ENCODE measurements at regions not wholly inside any gene's neighbourhood (a gene's known extent, or its start where the extent isn't known, plus 50 kb on each side); places are given as distances from the start of the nearest gene placed in this dataset.
"Not testable (repeated sequence)": the region's sequence is repeated elsewhere in the genome, so short reads cannot be mapped to it uniquely, and the experiment has no call there.

DNA sequence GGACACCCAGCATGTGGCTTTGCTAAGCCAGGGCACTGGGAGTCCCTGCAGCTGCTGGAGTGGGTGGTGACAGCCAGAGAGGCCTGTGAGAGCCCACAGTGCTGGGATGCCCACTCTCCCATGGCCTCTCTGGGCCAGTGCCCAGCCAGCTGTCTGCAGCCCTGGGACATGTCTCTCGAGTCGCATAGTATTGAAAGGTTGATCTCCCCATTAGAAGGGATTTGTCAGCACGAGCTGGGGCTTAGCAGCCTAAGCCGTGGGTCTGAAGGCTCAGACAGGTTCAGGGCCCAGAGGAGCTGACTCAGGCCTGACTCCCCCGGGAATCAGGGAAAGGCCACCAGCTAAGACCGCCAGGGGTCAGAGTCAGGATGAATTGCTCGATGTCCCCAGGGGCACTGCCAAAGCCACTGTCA lies 53.5 kb downstream of the FOXD2 start:
- no peak for DNase-seq (ENCODE audit: low read depth in 2 of 2, low spot score in 1 of 2)

DNA sequence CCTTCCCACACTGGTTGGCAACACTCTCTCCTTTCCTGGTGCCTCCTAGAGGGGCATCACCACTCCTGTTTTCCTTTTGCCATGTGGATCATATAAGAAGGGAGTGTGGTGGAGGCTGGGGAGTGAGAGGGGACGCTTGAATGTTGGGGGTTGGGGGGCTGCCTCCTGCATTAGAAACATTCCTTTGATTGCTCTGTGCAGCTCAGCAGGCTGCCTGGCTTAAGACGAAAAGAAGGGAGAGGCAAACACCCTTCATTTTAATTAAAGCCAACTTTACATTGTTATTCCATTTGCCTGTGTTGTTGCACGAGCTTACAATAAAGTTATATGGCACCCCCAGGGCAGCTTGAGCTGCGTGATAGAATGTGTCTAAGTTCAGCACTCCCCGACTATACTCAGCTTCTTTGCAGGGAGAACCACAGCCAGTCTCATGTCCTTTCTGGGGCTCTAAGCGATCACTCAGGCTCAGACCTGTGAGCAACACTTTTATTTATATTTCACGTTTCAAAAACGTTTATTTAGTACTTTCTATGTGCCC lies 57.4 kb downstream of the FOXD2 start:
- DNase-seq (ENCODE audit: low read depth in 2 of 2, low spot score in 1 of 2) = no peak

DNA sequence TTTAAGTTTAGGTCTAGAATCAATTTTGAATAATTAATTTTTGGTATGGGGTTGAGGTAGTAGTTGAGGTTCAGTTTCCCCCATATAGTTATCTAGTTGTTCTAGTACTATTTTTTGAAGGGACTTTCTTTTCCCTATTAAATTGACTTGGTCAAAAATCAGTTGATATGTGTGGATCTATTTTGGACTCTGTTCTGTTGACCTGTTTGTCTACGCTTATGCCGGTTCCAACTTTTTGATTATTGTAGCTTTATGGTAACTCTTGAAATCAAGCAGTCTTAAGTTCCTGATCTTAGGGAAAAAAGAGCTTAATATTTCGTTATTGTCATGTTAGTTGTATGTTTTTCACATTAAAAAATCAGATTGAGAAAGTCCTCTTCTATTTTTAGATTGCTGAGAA lies 60.7 kb downstream of the FOXD2 start:
- no peak for DNase-seq (ENCODE audit: low read depth in 2 of 2, low spot score in 1 of 2)

DNA sequence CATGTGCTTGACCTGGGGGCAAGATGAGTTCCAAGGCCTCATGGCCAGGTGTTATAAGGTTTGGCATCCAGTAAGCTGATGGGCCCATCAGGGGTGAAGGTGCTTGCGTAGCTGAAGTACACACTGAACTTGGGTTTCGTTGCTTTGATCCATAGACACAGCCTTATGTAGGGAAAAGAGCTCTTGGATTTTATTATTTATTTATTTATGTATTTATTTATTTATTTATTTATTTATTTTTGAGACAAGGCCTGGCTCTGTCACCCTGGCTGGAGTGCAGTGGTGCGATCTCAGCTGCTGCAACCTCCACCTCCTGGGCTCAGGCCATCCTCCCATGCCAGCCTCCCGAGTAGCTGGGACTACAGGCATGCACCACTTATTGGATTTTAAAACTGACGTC lies 63.2 kb downstream of the FOXD2 start:
- no peak for DNase-seq (ENCODE audit: low read depth in 2 of 2, low spot score in 1 of 2)

- no peak for DNase-seq (ENCODE audit: low read depth in 2 of 2, low spot score in 1 of 2)
Observed at GRCh38 chr1:47502746-47503370, 65.0 kb downstream of the FOXD2 start.

DNA sequence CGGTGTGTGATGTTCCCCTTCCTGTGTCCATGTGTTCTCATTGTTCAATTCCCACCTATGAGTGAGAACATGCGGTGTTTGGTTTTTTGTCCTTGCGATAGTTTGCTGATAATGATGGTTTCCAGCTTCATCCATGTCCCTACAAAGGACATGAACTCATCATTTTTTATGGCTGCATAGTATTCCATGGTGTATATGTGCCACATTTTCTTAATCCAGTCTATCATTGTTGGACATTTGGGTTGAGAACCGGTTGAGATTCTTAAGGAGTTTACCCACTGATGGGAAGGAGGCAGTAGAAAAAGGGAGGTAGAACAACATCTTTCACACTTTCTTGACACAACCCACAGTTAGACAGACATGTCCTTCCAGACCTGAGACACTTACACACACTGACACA lies 67.0 kb downstream of the FOXD2 start:
- not testable (repeated sequence) for DNase-seq (ENCODE audit: low read depth in 2 of 2, low spot score in 1 of 2)

- DNase-seq (ENCODE audit: low read depth in 2 of 2, low spot score in 1 of 2) = no peak
Observed at GRCh38 chr1:47505267-47505666, 67.4 kb downstream of the FOXD2 start.

DNA sequence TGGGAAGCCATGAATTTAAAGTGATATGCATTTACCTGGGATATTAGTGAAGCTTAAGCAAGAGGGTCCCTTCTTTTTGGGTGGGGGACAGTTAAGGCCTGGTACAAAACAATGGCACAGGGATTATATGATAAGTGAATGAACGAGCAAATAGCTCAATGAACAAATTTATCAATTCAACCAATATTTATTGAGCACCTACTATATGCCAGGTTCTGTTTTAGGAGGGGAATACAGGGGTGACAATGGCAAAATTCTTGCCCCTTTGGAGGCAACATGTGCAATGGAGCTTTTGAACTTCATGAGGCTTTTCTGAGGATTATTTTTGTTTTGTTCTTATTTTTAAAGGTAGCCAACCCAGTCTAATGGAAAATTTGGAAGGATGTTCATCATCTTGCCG lies 68.2 kb downstream of the FOXD2 start:
- no peak for DNase-seq (ENCODE audit: low read depth in 2 of 2, low spot score in 1 of 2)

DNA sequence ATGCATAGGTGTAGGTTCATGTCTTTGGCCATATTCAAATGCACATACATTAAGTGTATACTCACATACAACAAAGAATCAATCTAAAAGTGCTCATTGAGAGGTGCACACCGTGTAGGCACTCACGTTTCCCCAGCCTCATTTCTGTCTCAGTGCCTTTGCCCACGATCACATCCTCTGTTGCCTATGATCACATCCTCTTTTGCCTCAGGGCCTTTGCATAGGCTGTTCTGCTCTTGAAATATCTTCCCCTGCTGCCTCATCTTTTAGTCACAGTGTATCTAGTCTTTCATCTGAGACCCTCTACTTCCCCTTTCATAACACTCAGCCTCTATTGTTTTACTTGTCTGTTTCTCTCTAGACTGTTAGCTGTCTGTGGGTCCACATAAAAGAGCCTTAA lies 69.3 kb downstream of the FOXD2 start:
- no peak for DNase-seq (ENCODE audit: low read depth in 2 of 2, low spot score in 1 of 2)

DNA sequence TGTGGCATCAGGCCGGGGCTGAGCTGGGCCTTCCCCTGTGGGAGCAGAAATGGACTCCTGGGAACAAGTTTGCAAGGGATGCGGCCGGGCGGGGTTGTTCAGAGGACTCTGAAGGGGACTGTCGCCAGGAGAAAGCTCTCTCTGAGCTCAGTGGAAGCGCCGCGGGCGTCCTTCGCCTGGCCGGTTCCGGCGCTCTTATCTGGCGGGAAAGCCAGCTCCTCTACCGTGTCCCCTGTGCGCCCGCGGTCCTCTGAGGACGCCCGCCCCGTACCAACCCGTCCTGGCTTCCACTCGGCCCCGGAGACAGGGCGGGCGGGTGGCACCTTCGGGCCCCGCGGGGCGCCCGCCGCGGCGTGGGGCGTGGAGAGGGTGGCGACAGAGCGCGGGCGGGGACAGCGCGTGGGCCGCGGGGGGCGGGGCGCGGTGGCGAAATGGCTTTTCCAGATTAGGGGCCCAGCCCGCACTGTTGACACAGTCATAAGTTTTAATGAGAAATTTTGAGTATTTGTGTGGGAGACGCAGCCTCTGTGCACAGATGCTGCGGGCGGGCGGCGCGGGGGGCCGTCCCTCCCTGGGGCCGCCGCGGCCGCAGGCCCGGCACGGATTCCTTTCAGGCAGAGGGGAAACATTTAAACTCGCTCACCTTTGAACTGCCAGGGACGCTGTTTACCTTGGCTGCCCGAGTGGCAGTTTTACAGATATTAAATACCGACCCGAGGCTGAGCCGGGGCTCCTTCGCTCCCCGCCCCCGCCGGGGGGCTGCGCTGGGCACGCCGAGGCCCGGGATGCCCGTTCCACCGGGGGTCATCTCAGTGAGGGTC lies 70.2 kb downstream of the FOXD2 start:
- no peak for DNase-seq (ENCODE audit: low read depth in 2 of 2, low spot score in 1 of 2)

DNA sequence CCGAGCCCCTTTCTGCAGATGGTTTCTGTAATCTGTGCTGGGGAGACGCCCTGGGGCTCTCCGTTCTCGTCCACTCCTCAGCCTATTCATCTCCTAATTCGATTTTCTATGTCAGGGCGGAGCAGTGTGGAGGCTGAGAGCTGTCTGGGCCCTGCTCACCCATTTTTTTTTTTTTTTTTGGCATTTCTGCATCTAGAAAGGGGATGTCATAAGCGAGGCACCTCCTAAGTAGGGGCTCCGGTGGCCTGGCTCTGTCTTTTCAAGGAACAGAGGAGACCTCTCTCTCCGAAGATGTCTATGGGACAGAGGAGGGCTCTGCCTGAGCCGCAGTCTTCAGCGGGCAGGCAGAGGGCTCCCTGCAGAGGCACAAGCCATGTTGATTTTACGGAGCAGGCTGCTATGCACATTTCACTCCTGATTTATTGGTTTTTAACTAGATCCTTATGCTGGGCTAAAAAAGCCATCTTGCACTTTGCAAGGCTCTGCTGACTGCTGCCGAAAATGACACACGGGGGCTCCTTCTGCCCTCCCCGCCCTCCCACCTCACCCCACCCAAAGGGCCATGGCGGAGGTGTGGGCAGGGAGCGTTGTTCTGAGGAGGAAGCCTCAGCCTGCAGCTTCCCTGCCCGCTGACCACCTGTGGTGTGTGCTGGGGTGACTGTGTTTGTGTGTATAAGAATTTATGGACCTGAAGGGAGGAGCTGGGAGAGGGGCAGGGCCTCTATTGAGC lies 71.0 kb downstream of the FOXD2 start:
- DNase-seq (ENCODE audit: low read depth in 2 of 2, low spot score in 1 of 2) = no peak

DNA sequence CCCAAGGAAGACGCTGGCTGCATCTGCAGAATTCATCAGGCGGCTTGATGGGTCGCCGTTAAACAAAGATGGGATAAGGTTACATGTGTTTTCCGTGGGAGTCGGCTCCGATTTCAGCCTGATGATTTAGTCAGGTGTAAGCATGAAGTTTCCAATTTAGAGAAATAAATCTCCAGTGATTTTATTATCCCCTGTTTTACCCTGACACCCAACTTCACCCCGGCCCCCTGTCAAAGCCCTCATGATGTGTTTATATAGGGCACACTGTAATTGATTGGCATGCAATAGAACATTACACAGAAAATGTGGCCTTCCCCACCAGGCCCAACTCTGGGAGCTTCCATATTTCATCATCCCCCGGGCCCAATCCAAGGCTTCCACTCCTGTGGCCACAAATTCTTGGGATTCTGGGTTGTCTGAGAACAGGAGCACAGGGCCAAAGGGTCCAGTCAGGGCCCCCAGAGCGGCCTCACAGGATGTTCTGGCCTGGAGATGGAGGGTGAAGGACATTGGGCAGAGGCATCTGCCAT lies 72.5 kb downstream of the FOXD2 start:
- DNase-seq (ENCODE audit: low read depth in 2 of 2, low spot score in 1 of 2) = no peak

GRCh38 chr1:47511825-47512224 lies 74.0 kb downstream of the FOXD2 start:
- DNase-seq (ENCODE audit: low read depth in 2 of 2, low spot score in 1 of 2) = no peak

GRCh38 chr1:47513393-47513792 lies 75.5 kb downstream of the FOXD2 start:
- no peak for DNase-seq (ENCODE audit: low read depth in 2 of 2, low spot score in 1 of 2)

- DNase-seq (ENCODE audit: low read depth in 2 of 2, low spot score in 1 of 2) = no peak
Observed at GRCh38 chr1:47514229-47514628, 76.4 kb downstream of the FOXD2 start.

- no peak for DNase-seq (ENCODE audit: low read depth in 2 of 2, low spot score in 1 of 2)
Observed at GRCh38 chr1:47515164-47515789, 77.4 kb downstream of the FOXD2 start.

- DNase-seq (ENCODE audit: low read depth in 2 of 2, low spot score in 1 of 2) = no peak
Observed at GRCh38 chr1:47517946-47518345, 80.1 kb downstream of the FOXD2 start.

- DNase-seq (ENCODE audit: low read depth in 2 of 2, low spot score in 1 of 2) = no peak
Observed at GRCh38 chr1:47519491-47519890, 81.6 kb downstream of the FOXD2 start.

DNA sequence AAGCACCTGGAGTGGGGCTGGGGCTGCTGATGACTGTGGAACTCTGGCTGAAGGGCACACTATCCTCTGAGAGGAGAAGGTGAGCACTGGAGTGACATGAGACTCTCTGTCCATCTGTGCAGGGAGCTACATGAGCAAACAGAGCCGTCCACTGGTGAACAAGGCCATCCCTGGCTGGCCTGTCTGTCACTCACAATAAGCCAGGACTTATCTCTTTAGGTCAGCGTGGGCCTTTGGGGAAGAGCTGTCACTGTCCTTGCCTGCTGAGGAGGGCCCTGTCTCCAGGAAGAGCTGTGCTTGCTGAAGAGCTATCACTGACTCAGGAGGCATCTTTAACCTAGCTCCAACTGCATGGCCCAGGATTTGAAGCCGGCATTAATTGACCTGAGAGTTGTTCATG lies 82.1 kb downstream of the FOXD2 start:
- DNase-seq (ENCODE audit: low read depth in 2 of 2, low spot score in 1 of 2) = no peak

DNA sequence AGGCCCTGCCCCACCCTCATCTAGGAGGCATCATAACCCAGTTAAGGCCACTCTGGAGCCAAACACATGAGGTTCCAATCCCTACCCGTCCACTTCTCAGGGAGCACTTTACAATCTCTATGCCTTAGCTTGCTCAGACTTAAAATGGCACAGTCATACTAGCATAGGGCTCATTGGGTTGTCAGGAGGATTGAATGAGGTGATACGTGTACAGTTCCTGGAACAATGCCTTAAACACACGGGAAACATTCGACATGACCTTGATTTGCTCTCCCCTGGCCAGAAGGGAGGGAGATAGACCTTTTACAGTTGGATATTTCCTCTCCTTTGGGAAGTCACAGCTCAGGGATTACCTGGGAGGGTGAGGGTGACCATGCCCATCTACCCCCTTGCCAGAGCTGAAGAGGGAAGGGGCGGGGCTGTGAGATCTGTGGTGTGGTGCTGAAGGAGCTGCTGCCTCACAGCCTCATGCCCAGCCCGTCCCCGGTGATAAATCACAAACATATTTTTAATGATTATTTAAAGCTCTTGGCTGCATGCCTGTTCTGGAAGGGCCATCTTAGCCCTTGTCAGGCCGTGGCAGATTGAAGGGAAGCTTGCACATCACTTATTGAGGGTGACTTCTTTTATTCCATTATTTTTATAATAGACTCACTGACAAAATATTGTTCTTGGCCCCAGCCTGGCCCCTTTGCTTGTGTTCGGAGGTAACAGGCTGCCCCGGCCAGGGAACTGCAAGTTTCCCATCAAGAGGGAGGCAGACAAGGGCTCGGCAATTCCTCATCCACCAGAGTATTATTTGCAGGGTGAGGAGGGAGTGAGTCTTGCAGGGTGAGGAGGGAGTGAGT lies 83.4 kb downstream of the FOXD2 start:
- DNase-seq (ENCODE audit: low read depth in 2 of 2, low spot score in 1 of 2) = no peak

All from stimulated activated CD8-positive, alpha-beta memory T cell treated with anti-CD3 and anti-CD28 coated beads, Interleukin-4, amount 100 ng/mL, for 1 hour (primary cell).